NT2/D1 (cell line): ENCODE measurements at regions not wholly inside any gene's neighbourhood (a gene's known extent, or its start where the extent isn't known, plus 50 kb on each side); places are given as distances from the start of the nearest gene placed in this dataset.

Experiments used
- YY1 ChIP-seq: IDR thresholded peaks from 2 replicates; pipeline ENCODE4 v1.6.1; 2011; ENCODE audit not compliant: insufficient read length, insufficient read depth
- ZNF274 ChIP-seq: IDR thresholded peaks from 2 replicates; pipeline ENCODE4 v1.6.1; 2011; ENCODE audit warnings: mild to moderate bottlenecking, low read depth, low read length

DNA sequence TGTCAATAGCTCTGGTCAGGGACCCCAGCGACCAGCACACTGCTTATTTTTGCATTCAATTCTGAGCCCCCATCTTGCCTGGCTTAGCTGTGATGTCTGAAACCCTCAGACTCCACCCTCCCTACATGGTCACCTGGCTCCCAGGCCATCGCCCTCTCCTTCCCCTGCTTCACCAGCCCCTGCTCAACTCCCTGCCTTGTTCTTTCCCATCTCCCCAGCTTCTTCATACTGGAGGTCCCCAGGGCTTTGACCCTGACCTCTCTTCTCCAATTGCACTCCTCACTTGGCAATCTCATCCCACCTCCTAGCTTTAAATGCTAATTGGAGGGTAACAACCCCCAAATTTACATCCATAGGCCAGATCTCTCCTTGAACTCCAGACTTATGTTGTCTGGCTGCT lies 84.3 kb upstream of the GNAZ start:
- no peak for TF ChIP-seq YY1
- no peak for TF ChIP-seq ZNF274
